Thyroid gland (tissue), 4 donors: ENCODE measurements at regions not wholly inside any gene's neighbourhood (a gene's known extent, or its start where the extent isn't known, plus 50 kb on each side); places are given as distances from the start of the nearest gene placed in this dataset.

Experiments
- CTCF ChIP-seq, 6 experiments: fragments of 200-600 bp in 3 of 6; fragments of 450-650 bp in 3 of 6; sonication (generic) in 3 of 6; IDR thresholded peaks; one replicate each; pipeline ENCODE4 v1.5.1; 2016 to 2019; ENCODE audit warnings: antibody characterized with exemption in 6 of 6, mild to moderate bottlenecking in 2 of 6, inconsistent platforms in 1 of 6, moderate library complexity in 1 of 6
- POLR2A ChIP-seq, 2 donors: fragments of 450-650 bp; IDR thresholded peaks; one replicate each; pipeline ENCODE4 v1.6.1; 2017; ENCODE audit warnings: antibody characterized with exemption in 2 of 2, mild to moderate bottlenecking in 2 of 2, moderate library complexity in 1 of 2

GRCh38 chr5:28253431-28253830 lies 1215.0 kb upstream of the CDH9 start:
- TF ChIP-seq CTCF (IDR thresholded peaks at IDR 0.05) (no peak), POLR2A (IDR thresholded peaks at IDR 0.05) (no peak)
